ENCODE measurements at regions not wholly inside any gene's neighbourhood (a gene's known extent, or its start where the extent isn't known, plus 50 kb on each side); places are given as distances from the start of the nearest gene placed in this dataset.
"Not testable (repeated sequence)": the region's sequence is repeated elsewhere in the genome, so short reads cannot be mapped to it uniquely, and the experiment has no call there.

- TF ChIP-seq CTCF (IDR thresholded peaks at IDR 0.05 in 8 of 11, conservative IDR thresholded peaks at IDR 0.05 in 3 of 11); POLR2A (IDR thresholded peaks at IDR 0.05): not testable (repeated sequence)
These were observed 140.4 kb upstream of the B3GAT2 start for GRCh38 chr6:71097264-71097663.
